ENCODE measurements at regions not wholly inside any gene's neighbourhood (a gene's known extent, or its start where the extent isn't known, plus 50 kb on each side); places are given as distances from the start of the nearest gene placed in this dataset.

GRCh38 chr9:28779243-28779642 lies 1206.0 kb upstream of the C9orf72 start:
- DNase-seq, result no peak

GRCh38 chr9:28781481-28781880 lies 1208.2 kb upstream of the C9orf72 start:
- no peak for DNase-seq

DNA sequence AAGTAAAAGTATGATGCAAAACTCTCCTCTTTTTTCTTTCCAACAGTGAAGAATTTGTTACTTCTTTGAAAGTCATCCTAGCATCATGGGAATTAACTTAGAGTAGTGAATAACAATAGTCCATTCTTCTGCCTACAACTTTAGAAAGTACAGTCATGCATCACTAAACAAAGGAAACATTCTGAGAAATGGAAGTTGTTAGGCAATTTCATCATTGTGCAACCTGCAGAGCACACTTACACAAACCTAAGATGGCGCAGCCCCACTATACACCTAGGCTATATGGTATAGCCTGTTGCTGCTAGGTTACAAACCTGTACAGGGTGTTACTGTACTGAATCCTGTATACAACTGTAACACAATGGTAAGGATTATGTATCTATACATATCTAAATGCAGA lies 1209.3 kb upstream of the C9orf72 start:
- no peak for DNase-seq

- DNase-seq, result no peak
These were observed 1219.4 kb upstream of the C9orf72 start for GRCh38 chr9:28792716-28793115.

DNA sequence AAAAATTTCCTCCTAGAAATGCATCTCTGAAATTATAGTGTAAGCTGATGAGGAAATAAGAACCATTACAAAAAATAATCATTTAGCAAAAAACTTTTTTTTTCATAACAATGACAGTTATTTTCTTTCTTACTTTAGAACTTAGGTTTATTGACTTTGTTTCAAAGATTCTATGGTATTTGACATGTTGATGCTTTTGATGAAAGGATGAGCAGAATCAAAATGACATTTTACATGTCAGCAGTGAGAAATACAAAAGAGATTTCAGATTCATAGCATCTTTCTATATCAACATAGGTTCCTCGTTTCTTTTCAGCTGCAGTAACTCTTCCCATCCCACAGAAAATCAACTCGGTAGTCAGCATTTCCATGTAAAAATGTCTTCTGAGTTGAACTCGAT lies 1226.6 kb upstream of the C9orf72 start:
- no peak for DNase-seq

- DNase-seq, result no peak
These were observed 1228.0 kb upstream of the C9orf72 start for GRCh38 chr9:28801144-28801799.

- no peak for DNase-seq
These were observed 1231.9 kb upstream of the C9orf72 start for GRCh38 chr9:28805197-28805596.

GRCh38 chr9:28808042-28808441 lies 1234.8 kb upstream of the C9orf72 start:
- DNase-seq, result no peak

- no peak for DNase-seq
These were observed 1237.3 kb upstream of the C9orf72 start for GRCh38 chr9:28810388-28811075.

GRCh38 chr9:28820741-28821140 lies 1247.5 kb upstream of the C9orf72 start:
- DNase-seq, result no peak

DNA sequence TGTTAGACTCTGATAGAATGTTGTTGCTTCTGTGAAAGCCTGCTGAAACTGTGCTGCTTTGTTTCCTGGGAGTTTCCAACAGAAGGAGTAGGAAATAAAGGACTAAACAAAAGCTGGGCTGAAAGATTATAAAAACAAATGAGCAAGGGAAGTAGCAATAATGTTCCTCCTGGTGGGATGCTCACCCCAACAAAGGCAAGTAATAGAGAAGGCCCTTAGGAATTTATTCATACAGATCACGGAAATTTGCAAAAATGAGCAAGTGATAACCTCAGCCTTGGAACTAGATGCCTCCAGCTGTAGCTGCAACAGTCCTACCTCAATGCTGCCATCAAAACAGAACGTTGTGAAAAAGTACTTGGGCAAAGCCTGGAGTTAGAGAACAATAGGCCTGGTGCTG lies 1248.0 kb upstream of the C9orf72 start:
- DNase-seq, result no peak

GRCh38 chr9:28824432-28824963 lies 1251.2 kb upstream of the C9orf72 start:
- no peak for DNase-seq

- DNase-seq, result no peak
These were observed 1259.0 kb upstream of the C9orf72 start for GRCh38 chr9:28832168-28832770.

GRCh38 chr9:28834156-28834555 lies 1260.9 kb upstream of the C9orf72 start:
- DNase-seq, result no peak

- DNase-seq, result no peak
These were observed 1266.6 kb upstream of the C9orf72 start for GRCh38 chr9:28839778-28840430.

DNA sequence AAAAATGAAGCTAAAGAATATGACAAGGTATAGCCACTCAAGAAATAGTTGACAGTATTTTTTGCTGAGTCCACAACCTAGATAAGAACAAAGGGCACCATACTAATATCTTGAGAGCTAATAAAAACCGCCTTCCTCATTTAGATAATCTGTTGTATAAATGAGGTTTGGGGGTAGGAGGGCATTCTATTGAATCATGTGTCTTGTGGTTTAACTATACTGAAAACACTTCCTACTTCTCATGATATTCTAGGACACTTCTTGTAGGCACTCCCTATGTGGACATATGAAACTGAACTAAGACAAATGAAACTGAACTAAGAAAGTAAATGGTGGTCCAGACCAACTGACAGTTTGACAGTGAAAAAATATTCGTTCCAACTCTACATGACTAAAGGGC lies 1268.5 kb upstream of the C9orf72 start:
- DNase-seq, result no peak

DNA sequence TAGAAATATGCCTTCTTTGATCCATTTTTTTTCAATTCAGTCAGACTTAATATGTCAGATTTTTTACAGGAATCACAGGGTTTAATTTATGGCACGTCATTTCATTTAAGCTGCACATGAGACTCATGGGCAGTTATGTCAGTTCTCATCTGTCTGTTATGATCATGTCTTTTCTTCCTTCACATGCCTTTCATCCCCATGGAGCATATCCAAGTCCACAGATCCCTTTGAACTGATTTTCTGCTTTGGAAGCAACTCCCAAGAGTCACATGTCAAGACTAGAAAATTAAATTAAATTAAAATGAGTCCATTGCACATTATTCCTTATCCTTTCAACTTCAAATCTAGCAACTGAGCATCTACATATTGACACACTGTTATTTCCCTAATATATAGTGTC lies 1274.0 kb upstream of the C9orf72 start:
- no peak for DNase-seq

DNA sequence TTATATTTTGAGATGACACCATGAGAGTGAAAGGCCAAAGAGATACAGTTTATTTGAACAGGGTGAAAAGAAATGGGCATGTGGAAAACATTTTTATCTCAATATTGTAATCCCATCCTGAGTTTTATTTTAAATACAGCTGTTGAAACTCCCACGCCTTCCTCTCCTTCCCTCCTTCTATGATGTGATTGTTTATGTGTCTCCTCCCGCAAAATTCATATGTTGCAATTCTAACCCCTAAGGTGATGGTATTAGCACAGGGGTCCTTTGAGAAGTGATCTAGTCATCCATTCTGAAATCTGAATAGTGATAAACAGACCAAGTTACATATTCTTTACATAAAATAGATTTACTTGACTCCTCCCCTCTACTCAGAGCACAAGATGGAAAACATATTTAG lies 1275.4 kb upstream of the C9orf72 start:
- DNase-seq, result no peak

DNA sequence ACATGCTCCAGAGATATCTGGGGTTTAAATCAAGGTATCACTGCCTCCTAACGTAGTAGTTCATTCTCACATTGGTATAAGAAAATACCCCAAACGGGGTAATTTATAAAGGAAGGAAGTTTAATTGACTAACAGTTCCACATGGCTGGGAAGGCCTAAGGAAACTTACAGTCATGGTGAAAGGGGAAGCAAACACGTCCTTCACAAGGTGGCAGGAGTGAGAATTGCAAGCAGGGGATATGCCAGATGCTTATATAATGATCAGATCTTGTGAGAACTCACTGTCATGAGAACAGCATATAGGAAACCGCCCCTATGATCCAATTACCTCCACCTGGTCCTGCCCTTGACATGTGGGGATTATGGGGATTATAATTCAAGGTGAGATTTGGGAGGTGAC lies 1280.2 kb upstream of the C9orf72 start:
- no peak for DNase-seq

GRCh38 chr9:28866951-28867350 lies 1293.7 kb upstream of the C9orf72 start:
- no peak for DNase-seq

DNA sequence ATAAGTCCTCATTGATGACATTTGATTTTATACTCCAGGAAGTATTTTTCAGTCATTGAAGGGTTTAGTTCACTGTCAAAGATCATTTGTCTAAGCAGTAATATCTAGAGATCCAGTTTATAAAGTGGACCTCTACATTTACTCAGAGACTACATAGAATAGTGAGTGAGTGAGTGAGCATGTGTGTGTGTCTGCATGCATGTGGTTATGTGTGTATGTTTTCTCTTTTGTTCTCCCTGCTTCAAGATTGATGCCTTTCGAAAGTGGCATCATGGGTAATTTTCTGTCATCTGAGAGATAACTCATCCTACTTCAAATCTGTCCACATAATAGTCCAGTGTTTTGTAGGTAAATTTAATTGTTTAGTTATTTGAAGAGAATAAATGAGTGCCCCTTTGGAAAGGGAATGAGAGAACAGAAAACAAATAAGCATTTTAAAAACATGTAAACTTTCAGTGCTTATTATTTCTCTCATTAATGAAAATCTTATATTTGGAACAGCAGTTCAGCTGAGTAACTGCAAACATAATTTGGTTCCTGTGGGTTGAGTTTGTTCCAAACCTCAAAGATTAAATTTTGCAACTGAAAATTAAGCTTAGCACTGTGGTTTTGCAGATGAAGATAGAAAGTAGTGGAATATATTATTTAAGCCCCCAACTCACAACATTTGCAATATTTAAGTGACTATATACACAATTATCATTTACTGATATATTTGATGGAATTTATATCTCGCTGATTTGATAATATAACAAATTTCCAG lies 1295.1 kb upstream of the C9orf72 start:
- DNase-seq, result no peak

DNA sequence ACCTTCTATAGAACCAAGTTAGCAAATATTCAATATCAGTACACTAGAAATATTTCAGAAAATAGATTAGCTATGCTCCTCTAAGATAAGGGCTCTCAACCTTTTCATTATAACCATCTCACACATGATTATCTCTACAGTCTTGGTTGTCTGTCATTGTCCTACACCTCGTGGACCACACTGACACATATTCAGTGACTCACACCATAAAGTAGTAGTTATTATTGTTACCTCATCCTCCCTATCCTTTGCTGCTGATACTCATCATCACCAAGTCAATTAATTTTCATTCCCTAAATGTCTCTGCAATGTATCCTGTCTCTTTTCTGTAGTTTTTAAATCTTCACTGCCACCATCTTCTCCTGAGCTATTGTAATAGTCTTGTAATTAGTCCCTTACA lies 1309.2 kb upstream of the C9orf72 start:
- no peak for DNase-seq

DNA sequence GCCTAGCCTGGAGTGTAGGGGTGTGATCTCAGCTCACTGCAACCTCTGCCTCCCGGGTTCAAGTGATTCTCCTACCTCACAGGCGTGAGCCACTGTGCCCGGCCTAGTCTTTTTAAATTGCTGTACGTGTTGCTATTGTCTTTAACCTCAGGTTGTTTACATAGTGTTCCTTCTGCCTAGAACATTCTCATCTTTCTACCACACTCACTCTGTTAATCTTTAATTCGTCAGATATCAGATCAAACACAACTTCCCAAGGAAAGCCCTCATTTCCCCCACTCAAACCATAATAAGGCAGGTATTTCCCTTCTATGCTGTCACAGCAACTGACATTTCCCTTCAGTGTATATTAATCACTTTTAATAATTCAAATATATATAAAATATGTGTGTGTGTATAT lies 1310.0 kb upstream of the C9orf72 start:
- DNase-seq, result no peak

Measured in CD4-positive, alpha-beta T cell treated with Interleukin-17A for 1 hour (primary cell).